ENCODE measurements at regions not wholly inside any gene's neighbourhood (a gene's known extent, or its start where the extent isn't known, plus 50 kb on each side); places are given as distances from the start of the nearest gene placed in this dataset.

GRCh38 chr13:23995283-23996073 lies 98.2 kb upstream of the C1QTNF9B start:
- Histone ChIP-seq H3K4me3 (ENCODE audit: low read depth in 1 of 2, low read length in 1 of 2) (no peak overlapping the region), H3K27ac (no peak overlapping the region), H3K4me1 (ENCODE audit: control insufficient read depth in 1 of 2, insufficient read depth in 1 of 2, low read depth in 1 of 2, low read length in 1 of 2) (no peaks in the 10 kb centered on the region), H3K9me3 (no peaks in the 10 kb centered on the region), H3K36me3 (no peaks in the 10 kb centered on the region), H3K27me3 (no peaks in the 10 kb centered on the region)
- no peak for TF ChIP-seq CTCF (IDR thresholded peaks at IDR 0.05)

- no peak for TF ChIP-seq CTCF (IDR thresholded peaks at IDR 0.05)
- Histone ChIP-seq H3K36me3 (no peaks in the 10 kb centered on the region), H3K4me3 (ENCODE audit: low read depth in 1 of 2, low read length in 1 of 2) (no peak overlapping the region), H3K4me1 (ENCODE audit: control insufficient read depth in 1 of 2, insufficient read depth in 1 of 2, low read depth in 1 of 2, low read length in 1 of 2) (no peaks in the 10 kb centered on the region), H3K27me3 (no peaks in the 10 kb centered on the region), H3K27ac (no peak overlapping the region), H3K9me3 (no peaks in the 10 kb centered on the region)
Measured at GRCh38 chr13:23996456-23996855, 99.2 kb upstream of the C1QTNF9B start.

GRCh38 chr13:23999424-23999823 lies 102.1 kb upstream of the C1QTNF9B start:
- no peak overlapping the region for H3K27ac ChIP-seq
- no peaks in the 10 kb centered on the region for H3K4me1 ChIP-seq (ENCODE audit: control insufficient read depth in 1 of 2, insufficient read depth in 1 of 2, low read depth in 1 of 2, low read length in 1 of 2)
- H3K9me3 ChIP-seq: no peaks in the 10 kb centered on the region
- TF ChIP-seq CTCF (IDR thresholded peaks at IDR 0.05): no peak
- H3K36me3 ChIP-seq: no peaks in the 10 kb centered on the region
- no peak overlapping the region for H3K4me3 ChIP-seq (ENCODE audit: low read depth in 1 of 2, low read length in 1 of 2)
- H3K27me3 ChIP-seq: peaks cover 2% of the 10 kb centered on the region

GRCh38 chr13:24002206-24002815 lies 105.0 kb upstream of the C1QTNF9B start:
- H3K4me3 ChIP-seq (ENCODE audit: low read depth in 1 of 2, low read length in 1 of 2): no peak overlapping the region
- H3K36me3 ChIP-seq: no peaks in the 10 kb centered on the region
- no peak for TF ChIP-seq CTCF (IDR thresholded peaks at IDR 0.05)

GRCh38 chr13:24004142-24004899 lies 107.0 kb upstream of the C1QTNF9B start:
- Histone ChIP-seq H3K4me3 (ENCODE audit: low read depth in 1 of 2, low read length in 1 of 2) (no peak overlapping the region), H3K27ac (no peak overlapping the region), H3K36me3 (no peaks in the 10 kb centered on the region), H3K9me3 (no peaks in the 10 kb centered on the region), H3K4me1 (ENCODE audit: control insufficient read depth in 1 of 2, insufficient read depth in 1 of 2, low read depth in 1 of 2, low read length in 1 of 2) (no peaks in the 10 kb centered on the region), H3K27me3 (peaks cover 6% of the 10 kb centered on the region)
- no peak for TF ChIP-seq CTCF (IDR thresholded peaks at IDR 0.05)

More at GRCh38 chr13:24002206-24002815, 105.0 kb upstream of the C1QTNF9B start:
- H3K27me3 ChIP-seq: peaks cover 6% of the 10 kb centered on the region
- H3K4me1 ChIP-seq (ENCODE audit: control insufficient read depth in 1 of 2, insufficient read depth in 1 of 2, low read depth in 1 of 2, low read length in 1 of 2): no peaks in the 10 kb centered on the region
- H3K27ac ChIP-seq: no peak overlapping the region
- H3K9me3 ChIP-seq: no peaks in the 10 kb centered on the region

Data from neutrophil (primary cell).